Endodermal cell (in vitro differentiated cells): ENCODE measurements at regions not wholly inside any gene's neighbourhood (a gene's known extent, or its start where the extent isn't known, plus 50 kb on each side); places are given as distances from the start of the nearest gene placed in this dataset. TPM values are rescaled to one million over a fixed set of nuclear protein-coding genes. Genes with fewer than 3 reads are reported as not detected.

Source experiments
- DNase-seq: peaks from one replicate; pipeline ENCODE4 v3.0.0-alpha.2; 2017
- H3K27ac ChIP-seq: 2 replicates; pipeline ENCODE4 v1.5.1; 2013; ENCODE audit warnings: mild to moderate bottlenecking, low read depth, low read length, moderate library complexity
- H3K27me3 ChIP-seq: 2 replicates; pipeline ENCODE4 v1.6.1; 2013; ENCODE audit warnings: mild to moderate bottlenecking, low read length, moderate library complexity; ENCODE audit not compliant: insufficient read depth, control insufficient read depth, poor library complexity, severe bottlenecking
- H3K36me3 ChIP-seq: 2 replicates; pipeline ENCODE4 v1.7.0; 2013; ENCODE audit warnings: mild to moderate bottlenecking, low read length, moderate library complexity; ENCODE audit not compliant: control insufficient read depth, insufficient read depth
- H3K4me1 ChIP-seq: one replicate; pipeline ENCODE4 v1.7.0; 2013; ENCODE audit warnings: low read length; ENCODE audit not compliant: control insufficient read depth, insufficient read depth
- H3K4me3 ChIP-seq: 2 replicates; pipeline ENCODE4 v1.5.1; 2013; ENCODE audit warnings: mild to moderate bottlenecking, low read length, moderate library complexity
- H3K9ac ChIP-seq: 2 replicates; pipeline ENCODE4 v1.6.1; 2013; ENCODE audit warnings: mild to moderate bottlenecking, low read length, moderate library complexity; ENCODE audit not compliant: poor library complexity, severe bottlenecking; ENCODE audit errors: extremely low read depth
- H3K9me3 ChIP-seq: 2 replicates; pipeline ENCODE4 v1.6.1; 2013; ENCODE audit warnings: mild to moderate bottlenecking, low read length, moderate library complexity; ENCODE audit not compliant: control insufficient read depth
- H3K27ac Mint-ChIP-seq: 2 replicates; pipeline ENCODE4 v1.8.0; 2020; ENCODE audit warnings: mixed read lengths
- H3K27me3 Mint-ChIP-seq: 2 replicates; pipeline ENCODE4 v1.8.0; 2021; ENCODE audit warnings: mild to moderate bottlenecking, mixed read lengths; ENCODE audit not compliant: insufficient read depth
- H3K36me3 Mint-ChIP-seq: 2 replicates; pipeline ENCODE4 v1.8.0; 2020; ENCODE audit warnings: low read depth, mixed read lengths
- H3K4me1 Mint-ChIP-seq: 2 replicates; pipeline ENCODE4 v1.8.0; 2020; ENCODE audit warnings: mixed read lengths
- H3K4me3 Mint-ChIP-seq: 2 replicates; pipeline ENCODE4 v1.8.0; 2020; ENCODE audit warnings: mild to moderate bottlenecking, moderate library complexity, mixed read lengths
- H3K9me3 Mint-ChIP-seq: 2 replicates; pipeline ENCODE4 v1.8.0; 2020; ENCODE audit warnings: mild to moderate bottlenecking, mixed read lengths
- CTCF ChIP-seq: fragments of 200-600 bp; sonication (generic); conservative IDR thresholded peaks from 2 replicates; pipeline ENCODE4 v1.5.0; 2021; ENCODE audit warnings: antibody characterized with exemption, mild to moderate bottlenecking
- WGBS, 2 experiments: methylation state at CpG; one replicate each; pipeline versions ENCODE4 v1.1.5 to v1.1.7; 2013; ENCODE audit warnings: missing lambda C conversion rate in 2 of 2, mixed read lengths in 1 of 2; ENCODE audit not compliant: insufficient coverage in 1 of 2, insufficient read length in 1 of 2; 5-methylcytosine and 5-hydroxymethylcytosine counted together
- microRNA-seq: library from miRNA; unstranded; fragments of <30 nt; microRNA quantifications from one replicate; pipeline ENCODE4 v1.2.0, GENCODE V29; 2020; ENCODE audit warnings: borderline microRNAs expressed

DNA sequence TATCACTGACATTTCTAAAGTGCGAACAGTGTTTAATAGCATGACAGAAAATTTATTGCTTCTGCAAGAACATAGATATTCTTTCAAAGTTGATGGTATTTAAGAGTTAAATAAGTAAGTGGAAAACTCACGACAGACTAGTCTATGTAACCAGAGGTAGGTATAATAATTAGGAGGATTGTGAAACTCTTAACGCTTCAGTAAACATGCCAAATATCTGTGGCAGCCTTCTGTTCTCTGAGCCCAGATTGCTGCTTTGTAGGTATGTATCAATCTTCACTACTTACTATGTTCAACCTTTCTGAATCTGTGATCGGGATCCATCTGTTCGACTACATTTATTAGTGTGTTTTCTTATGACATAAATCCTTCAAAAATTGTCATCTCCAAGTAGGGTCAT lies 53.6 kb upstream of the SPANXB1 start:
- Histone ChIP-seq H3K27ac (no peak overlapping the region), H3K36me3 (no peaks in the 10 kb centered on the region), H3K9me3 (no peaks in the 10 kb centered on the region), H3K4me3 (no peak overlapping the region), H3K27me3 (no peaks in the 10 kb centered on the region), H3K9ac (no peak overlapping the region), H3K4me1 (no peaks in the 10 kb centered on the region)
- peaks cover 35% of the 10 kb centered on the region for H3K9me3 Mint-ChIP-seq
- no peaks in the 10 kb centered on the region for H3K27me3 Mint-ChIP-seq
- no peak for TF ChIP-seq CTCF
- DNase-seq: no peak
- no peak overlapping the region for H3K4me3 Mint-ChIP-seq
- 100% methylated on average over 1 to 3 of the region's 5 CpGs for WGBS, 2 experiments
- no peaks in the 10 kb centered on the region for H3K36me3 Mint-ChIP-seq
- H3K4me1 Mint-ChIP-seq: no peaks in the 10 kb centered on the region
- H3K27ac Mint-ChIP-seq: no peak overlapping the region

GRCh38 chrX:140949233-140949632 lies 53.2 kb upstream of the SPANXB1 start:
- 95 to 100% methylated on average over 2 to 5 of the region's 5 CpGs for whole genome bisulfite sequencing, 2 experiments
- Mint-ChIP-seq H3K27ac (no peak overlapping the region), H3K36me3 (no peaks in the 10 kb centered on the region), H3K27me3 (no peaks in the 10 kb centered on the region), H3K9me3 (peaks cover 36% of the 10 kb centered on the region), H3K4me1 (no peaks in the 10 kb centered on the region), H3K4me3 (no peak overlapping the region)
- Histone ChIP-seq H3K9me3 (no peaks in the 10 kb centered on the region), H3K36me3 (no peaks in the 10 kb centered on the region), H3K27ac (no peak overlapping the region), H3K27me3 (no peaks in the 10 kb centered on the region), H3K4me1 (no peaks in the 10 kb centered on the region), H3K4me3 (no peak overlapping the region), H3K9ac (no peak overlapping the region)
- DNase-seq: no peak
- no peak for TF ChIP-seq CTCF

Small RNAs in the stretch of these regions (microRNA-seq; reads per million reads assigned to microRNA genes)
- gene MIR320D2: not detected
